H54 (cell line): ENCODE measurements at regions not wholly inside any gene's neighbourhood (a gene's known extent, or its start where the extent isn't known, plus 50 kb on each side); places are given as distances from the start of the nearest gene placed in this dataset.

Experiments
- DNase-seq: peaks from one replicate; pipeline ENCODE4 v3.0.0; 2011; ENCODE audit warnings: low spot score, mixed read lengths; ENCODE audit not compliant: insufficient read length
- FAIRE-seq: peaks from 3 replicates; lab custom pipeline; 2011; peaks lifted over from hg19 to GRCh38; lab: Jason Lieb, UNC
- POLR2A ChIP-seq: IDR thresholded peaks from 2 replicates; pipeline ENCODE4 v1.6.1; 2011; ENCODE audit warnings: low read depth, mild to moderate bottlenecking, low read length

- no peak for TF ChIP-seq POLR2A
- DNase-seq: no peak
- no peak for FAIRE-seq
These were observed 95.6 kb upstream of the ADAMTS5 start for GRCh38 chr21:27062443-27062842.

GRCh38 chr21:27061770-27062169 lies 94.9 kb upstream of the ADAMTS5 start:
- DNase-seq: no peak
- no peak for FAIRE-seq
- no peak for TF ChIP-seq POLR2A

GRCh38 chr21:27060190-27060589 lies 93.3 kb upstream of the ADAMTS5 start:
- DNase-seq: no peak
- TF ChIP-seq POLR2A: no peak
- no peak for FAIRE-seq

DNA sequence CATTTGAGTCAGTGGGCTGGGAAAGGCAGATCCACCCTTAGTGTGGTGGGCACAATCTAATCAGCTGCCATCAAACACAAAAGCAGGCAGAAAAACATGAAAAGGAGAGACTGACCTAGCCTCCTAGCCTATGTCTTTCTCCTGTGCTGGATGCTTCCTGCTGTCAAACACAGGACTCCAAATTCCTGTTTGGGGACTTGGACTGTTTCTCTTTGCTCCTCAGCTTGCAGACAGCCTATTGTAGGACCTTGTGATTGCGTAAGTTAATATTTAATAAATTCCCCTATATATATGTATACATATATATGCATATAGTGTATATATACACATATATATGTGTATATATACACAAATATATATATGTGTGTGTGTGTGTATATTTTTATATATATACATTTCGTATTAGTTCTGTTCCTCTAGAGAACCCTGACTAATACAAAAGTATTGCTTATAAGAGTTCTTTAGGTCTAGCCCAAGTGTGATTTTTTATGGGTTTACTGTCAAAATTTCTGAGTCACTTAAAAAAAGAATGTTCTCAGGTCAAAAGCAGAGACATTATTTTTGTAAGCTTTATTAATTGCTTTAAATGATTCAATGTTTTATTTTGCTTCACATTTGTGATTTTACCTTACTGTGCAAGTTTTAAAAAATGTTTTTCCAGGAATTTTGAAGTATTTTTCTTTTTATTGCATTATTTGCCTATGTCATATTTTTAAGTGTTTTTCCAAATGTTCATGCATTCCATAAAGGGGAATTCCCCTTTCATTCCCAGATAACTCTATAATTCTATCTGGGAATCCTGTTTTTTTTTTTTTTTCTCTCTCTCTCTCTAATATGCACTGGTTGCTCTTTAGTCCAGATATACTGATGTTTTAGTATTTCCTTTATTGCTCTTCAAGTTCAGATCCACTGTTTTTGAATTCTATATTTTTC lies 92.1 kb upstream of the ADAMTS5 start:
- FAIRE-seq (no peak), DNase-seq (no peak)
- no peak for TF ChIP-seq POLR2A

GRCh38 chr21:27057997-27058396 lies 91.1 kb upstream of the ADAMTS5 start:
- FAIRE-seq (no peak), DNase-seq (no peak)
- TF ChIP-seq POLR2A: no peak

- TF ChIP-seq POLR2A: no peak
- no peak for FAIRE-seq
- DNase-seq: no peak
These were observed 80.9 kb upstream of the ADAMTS5 start for GRCh38 chr21:27047658-27048314.

DNA sequence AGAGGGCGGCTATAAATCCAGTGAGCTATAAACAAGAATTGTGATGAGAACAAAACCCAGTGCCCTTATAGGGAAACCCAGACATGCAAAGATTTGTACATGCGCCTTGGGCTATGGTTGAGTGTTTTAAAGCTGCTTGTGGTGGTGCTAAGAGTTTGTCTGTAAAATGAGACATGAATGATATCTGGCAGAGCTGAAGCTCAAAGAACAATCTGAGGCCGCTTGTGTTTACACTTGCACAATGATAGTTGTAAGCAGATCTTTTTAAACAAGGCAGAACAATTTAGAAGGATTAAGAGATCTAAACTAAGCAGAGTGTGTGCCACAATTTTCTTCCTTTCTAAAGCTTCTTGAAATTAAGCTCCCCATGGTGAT lies 80.4 kb upstream of the ADAMTS5 start:
- DNase-seq: no peak
- TF ChIP-seq POLR2A: no peak
- no peak for FAIRE-seq

DNA sequence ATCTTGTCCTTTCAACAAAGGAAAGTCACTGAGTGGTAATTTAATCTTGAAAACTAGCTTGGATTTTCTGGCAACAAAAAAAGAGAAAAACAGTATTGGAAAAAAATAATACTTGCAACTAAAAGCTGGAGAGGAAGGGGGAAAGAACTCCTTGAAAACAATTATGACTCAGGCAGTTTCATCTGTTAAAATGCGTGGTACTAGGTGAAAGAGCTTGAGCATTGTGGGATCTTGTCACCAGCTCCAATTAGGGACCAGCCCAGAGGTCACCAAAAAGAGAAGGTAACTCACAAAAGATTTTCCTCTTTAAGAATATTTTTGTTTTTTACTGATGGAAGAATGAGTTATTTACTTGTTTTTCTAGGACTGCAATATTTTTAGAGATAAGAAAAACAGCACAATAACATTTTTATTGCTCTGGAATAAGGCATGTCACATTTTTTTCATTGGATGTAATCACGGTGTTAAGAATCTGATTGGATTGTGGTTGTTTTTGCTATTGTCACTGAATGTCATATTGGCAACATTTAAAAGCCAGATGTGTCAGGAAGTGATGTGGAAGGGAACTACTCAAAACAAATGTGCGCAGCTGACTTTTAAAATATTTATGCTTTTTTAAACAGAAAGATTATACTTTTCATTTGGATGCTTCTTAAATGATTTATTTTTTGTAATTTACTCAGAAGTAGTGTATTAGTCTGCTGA lies 78.5 kb upstream of the ADAMTS5 start:
- TF ChIP-seq POLR2A: no peak
- FAIRE-seq: no peak

DNA sequence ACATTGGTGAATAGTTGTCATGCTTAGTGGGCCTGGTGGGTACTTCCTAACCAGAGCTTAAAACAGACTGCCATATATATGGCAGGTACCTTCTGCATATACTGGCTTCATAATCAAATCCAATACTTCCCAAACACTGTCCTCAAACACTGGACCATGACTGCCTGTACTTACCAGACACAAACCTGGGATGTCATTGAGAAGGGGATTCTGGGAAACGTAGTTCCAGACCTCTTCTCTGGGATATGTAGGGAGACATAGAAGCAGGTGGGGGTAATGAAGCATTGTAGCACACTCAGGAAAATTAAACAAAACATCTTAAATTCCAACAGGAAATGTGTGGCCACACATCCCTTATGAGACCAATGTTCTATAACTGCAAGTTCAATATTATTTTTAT lies 76.5 kb upstream of the ADAMTS5 start:
- no peak for DNase-seq
- TF ChIP-seq POLR2A: no peak
- peak; percentile 30 for FAIRE-seq

More for the DNA sequence above, 78.5 kb upstream of the ADAMTS5 start:
- DNase-seq: no peak

DNA sequence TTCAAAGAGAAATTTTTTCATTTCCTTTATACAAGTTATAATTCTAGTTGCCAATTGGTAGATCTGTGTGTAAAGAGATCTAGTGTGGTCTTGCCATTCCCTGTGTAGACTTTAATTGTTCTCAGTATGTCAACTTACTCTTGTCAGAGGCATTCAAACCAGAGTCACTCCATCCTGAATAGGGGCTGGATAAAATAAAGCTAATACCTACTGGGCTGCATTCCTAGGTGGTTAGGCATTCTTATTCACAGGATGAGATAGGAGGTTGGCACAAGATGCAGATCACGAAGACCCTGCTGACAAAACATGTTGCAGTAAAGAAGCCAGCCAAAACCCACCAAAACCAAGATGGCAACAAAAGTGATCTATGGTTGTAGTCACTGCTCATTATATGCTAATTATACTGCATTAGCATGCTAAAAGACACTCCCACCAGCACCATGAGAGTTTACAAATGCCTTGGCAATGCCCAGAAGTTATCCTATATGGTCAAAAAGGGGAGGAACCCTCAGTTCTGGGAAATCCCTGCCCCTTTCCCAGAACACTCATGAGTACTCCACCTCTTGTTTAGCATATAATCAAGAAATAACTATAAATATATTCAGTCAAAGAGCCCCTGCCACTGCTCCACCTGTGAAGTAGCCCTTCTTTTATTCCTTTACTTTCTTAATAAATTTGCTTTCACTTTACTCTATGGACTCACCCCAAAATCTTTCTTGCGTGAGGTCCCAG lies 74.0 kb upstream of the ADAMTS5 start:
- no peak for DNase-seq
- no peak for TF ChIP-seq POLR2A
- peak; percentile 76 for FAIRE-seq

GRCh38 chr21:27036736-27037301 lies 69.9 kb upstream of the ADAMTS5 start:
- peak; percentile 60 for FAIRE-seq
- TF ChIP-seq POLR2A: no peak
- DNase-seq: no peak

GRCh38 chr21:27035791-27036190 lies 68.9 kb upstream of the ADAMTS5 start:
- FAIRE-seq (no peak), DNase-seq (no peak)
- TF ChIP-seq POLR2A: no peak

- FAIRE-seq (no peak), DNase-seq (no peak)
- TF ChIP-seq POLR2A: no peak
These were observed 67.9 kb upstream of the ADAMTS5 start for GRCh38 chr21:27034796-27035195.
